SW 1271 (cell line): ENCODE measurements at regions not wholly inside any gene's neighbourhood (a gene's known extent, or its start where the extent isn't known, plus 50 kb on each side); places are given as distances from the start of the nearest gene placed in this dataset.
"Not testable (repeated sequence)": the region's sequence is repeated elsewhere in the genome, so short reads cannot be mapped to it uniquely, and the experiment has no call there.

Experiments
- DNase-seq, 2 experiments: peaks; one replicate each; lab custom pipeline; 2025; lab: John Stamatoyannopoulos, UW

DNA sequence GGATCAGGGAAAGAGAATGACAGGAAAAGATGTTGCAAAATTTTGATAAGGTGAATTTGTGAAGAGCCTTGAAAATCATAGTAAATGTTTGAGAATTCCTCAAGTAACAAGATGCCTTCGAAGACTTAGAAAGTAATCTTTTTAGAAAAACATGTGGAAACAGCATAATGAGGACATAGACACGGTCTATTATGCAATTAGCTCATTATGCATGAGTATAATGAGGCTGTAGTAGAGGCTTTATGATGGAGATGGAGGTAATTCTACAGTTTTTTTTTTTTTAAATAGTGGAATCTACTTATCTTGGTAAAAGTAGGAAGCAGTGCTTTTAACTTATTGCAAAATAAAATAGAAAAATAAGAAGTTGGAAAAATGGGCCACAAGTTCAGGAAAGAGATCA lies 1329.1 kb upstream of the SPRY2 start:
- DNase-seq, result no peak

DNA sequence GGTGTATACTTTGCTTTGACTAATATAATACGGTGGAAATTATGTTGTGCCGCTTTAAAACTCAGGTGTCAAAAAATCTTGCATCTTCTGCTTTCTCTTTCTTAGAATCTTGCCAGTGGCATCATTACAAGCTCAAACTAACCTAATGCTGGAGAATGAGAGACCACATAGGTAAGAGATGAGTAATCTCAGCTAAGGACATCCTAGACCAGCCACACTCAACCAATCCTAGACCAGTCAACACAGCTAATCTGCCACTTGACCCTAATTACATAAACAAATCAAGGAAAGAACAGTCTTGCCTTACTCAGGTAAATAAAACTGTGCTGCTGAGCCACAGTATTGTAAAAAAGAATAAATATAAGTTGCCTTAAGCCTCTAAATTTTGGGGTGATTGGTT lies 1323.9 kb upstream of the SPRY2 start:
- DNase-seq, result no peak

DNA sequence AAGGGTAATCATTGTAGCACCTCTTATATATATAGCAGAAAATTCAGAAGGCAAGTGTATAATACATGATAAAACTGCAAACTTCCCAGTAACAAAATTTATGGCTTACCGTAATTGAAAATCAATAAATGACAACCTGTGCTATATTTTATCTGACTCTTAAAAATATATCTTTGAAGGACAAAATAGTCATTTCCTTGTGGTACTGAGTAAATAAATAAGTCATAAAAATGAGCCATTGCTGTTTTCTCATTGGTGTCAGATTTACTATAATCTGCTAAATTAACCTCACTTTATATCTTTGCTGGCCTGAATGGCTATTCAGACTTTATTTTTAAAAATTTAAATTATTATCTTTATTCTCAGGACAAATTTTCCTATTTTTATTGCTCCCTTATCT lies 1319.1 kb upstream of the SPRY2 start:
- DNase-seq, result no peak

DNA sequence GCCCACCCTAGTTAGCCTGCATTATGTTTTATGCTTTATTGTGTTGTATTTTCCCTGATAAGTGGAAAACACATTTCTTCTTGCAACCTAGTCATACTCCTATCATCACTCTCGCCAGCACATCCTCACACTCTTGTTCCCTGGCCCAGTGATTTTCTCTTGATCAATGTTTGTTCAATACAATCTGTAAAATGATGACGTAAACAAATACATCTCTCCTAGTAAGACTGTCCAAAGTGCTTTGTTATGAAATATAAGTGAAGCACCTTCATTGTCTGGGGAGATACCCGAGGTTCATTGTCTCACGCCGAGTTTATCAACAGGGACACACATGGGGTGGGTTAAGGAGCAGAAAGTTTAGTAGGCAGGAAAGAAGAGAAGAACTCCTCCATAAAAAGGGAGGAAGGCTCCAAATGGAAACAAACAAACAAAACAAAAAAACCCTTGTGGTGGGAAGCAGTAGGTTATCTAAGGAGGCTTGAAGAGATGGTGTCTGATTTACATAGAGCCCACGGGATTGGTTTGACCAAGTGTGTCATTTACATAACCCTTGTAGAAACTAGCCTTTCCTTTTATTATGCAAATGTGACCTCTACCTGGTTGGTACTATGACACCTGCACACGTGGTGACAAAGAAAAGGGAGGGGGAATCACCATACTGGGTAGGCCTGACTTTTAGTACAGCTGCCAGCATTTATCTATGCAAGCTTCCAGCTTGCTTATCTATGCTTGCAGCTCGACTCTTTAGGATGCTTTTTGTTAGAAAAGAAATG lies 1317.9 kb upstream of the SPRY2 start:
- DNase-seq, result no peak

DNA sequence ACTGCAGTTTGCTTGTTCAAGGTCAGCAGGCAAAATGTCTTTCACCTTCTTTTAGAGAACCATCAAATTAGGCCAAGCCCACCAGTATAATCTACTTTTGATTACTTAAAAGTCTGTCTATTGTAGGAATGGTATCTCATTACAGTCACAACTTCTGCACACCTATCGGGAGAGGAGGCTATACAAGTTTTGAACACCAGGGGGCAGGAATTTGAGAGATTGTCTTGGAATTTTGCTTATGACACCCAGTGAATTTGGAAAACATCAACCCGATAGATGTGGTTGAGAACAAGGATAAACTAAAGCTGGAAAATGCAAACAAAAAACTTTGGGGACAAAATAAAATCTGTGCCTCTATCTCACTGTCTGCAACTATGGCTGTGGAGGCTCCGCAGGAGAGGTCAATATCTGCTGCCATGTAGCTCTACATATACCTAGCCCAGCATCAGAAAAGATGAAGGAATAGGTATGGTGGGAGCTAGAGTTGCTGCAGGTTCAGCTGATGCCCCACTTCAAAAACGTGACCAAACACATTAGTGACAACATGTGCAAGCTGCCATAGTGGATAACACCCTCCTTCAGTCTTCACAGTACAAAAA lies 1299.2 kb upstream of the SPRY2 start:
- peak in 1 of 2 experiments; percentile 4 for DNase-seq

DNA sequence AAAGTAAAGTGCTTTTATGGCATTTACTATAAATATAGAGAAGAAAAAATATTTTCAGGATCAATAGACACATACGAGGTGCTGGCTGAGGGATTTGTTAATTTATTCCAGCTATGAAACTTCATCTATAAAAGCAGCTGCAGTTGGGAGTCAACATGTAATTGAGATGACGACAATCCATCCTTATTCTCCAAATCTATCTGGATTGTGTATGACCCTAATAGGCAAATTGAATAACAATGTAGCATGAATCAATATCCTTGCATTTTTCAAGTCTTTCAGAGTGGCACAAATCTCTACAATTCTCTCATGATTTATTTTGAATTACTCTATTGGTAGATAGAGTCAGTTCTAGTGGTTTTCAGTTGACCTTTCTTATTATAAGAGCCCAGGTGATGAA lies 1296.5 kb upstream of the SPRY2 start:
- no peak for DNase-seq

DNA sequence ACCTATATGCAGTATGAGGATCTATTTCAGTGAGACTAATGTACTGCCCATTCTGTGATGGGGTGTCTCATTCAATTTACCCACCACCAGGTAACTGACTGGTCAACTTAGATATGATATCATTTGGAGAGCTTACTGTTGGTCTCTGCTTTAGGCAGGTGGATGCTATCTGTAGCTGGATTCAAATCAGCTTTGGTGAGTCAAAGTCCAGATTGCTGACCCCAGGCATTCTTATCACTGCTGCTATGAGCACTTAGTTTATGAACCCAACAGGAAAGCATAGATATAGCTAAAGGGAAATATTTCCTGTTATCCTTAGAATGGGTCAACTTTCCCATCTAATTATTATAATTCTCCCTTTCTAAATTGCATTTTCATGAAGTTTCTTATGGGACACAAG lies 1295.2 kb upstream of the SPRY2 start:
- no peak for DNase-seq

DNA sequence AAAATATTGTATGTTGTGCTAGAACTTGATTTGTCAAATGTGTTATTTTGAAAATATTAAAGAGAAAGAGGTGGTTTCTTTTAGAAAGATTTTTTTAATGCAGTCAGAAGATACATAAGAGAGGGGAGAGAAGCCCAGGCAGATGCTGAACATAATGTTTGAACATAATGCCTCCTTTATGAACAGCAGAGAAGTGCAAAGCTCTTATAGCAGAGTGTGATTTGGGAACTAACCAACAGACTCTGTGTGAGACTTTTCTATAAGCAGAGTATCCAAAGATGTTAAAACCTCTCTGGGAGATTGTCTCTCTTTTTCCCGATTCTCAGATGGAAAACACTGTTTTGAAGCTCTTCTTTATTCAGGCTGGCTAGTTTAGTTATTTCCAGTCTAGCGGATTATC lies 1274.1 kb upstream of the SPRY2 start:
- no peak for DNase-seq

DNA sequence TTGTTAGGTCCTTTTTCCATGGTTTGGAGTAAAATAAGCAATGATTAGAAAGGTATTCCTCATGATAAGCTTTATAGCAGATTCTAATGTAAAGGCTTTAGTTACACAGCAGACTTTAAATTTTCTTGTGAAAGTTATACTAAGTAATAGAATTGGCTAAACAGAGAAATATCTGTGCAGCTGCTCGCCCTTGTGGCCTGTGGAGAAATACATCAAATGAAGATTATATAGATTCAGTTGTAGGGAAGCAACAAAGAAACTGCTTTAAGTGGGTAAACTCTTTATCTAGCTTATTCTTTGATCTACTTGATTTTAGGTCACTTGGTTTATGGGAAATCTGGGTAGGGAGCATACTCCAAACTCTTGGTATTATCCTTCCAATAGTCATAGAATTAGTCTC lies 1269.7 kb upstream of the SPRY2 start:
- no peak for DNase-seq

DNA sequence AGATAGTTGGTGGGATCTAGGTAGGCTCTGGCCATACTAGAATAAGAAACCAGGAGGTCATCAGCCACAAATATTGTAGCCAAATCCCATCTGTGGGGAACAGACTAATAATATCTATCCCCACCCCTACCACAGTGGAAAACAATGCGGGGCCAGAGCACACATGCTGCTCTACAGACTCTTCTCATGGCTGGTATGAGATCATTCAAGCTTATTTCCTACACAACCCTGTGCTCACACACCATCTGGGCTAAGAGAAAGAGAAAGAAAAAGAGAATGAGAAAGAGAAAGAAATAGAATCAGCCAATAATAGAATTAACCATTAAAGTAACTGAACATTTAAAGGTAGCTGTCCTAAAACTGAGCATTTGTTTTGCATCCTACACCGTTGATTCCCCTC lies 1268.4 kb upstream of the SPRY2 start:
- DNase-seq, result no peak

DNA sequence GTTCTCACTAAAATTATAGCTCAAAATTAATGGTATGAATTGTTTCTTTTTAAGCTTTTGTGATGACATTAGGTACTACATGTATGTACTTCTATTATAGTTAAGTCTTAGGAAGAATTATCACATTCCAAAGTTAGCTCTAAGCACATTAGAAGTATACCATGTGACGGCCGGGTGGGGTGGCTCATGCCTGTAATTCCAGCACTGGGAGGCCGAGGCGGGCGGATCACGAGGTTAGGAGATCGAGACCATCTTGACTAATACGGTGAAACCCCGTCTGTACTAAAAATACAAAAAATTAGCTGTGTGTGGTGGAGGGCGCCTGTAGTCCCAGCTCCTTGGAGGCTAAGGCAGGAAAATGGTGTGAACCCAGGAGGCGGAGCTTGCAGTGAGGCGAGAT lies 1265.1 kb upstream of the SPRY2 start:
- DNase-seq, result no peak

DNA sequence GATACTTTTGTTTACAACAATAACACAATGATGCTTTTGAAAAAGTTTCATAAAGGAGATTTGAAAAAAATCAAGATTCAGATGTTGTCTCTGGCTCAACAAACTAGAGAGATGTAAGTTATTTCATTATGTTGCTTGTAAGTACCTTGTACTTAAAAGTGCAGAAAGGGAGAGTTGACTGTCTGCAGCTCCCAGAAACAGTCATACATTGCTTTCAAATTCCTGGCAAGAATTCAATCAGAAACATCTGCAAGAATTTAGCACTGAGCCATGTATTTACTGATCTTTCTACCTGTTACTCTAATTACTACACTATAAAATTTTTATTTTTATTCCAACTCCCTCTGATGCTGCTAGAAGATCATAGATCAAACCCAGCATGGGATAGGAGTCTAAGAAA lies 1261.3 kb upstream of the SPRY2 start:
- no peak for DNase-seq

DNA sequence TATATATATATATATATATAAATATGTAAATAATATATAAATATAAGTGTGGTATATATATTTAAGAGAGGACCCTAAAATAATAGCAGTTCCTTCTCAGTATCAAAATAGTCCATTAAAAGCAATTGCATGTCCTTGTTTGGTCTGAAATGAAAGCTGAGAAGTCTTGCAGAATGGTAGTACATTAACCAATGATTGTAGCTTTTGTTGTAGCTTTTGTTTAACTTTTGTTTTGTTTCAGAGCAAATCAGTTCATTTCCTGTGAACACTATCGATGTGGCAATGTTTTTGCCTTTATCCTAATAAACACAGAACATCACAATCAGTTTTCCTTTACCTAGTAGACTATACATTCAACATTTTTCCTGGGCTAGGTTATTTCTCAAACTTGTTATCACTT lies 1256.2 kb upstream of the SPRY2 start:
- DNase-seq, result no peak

DNA sequence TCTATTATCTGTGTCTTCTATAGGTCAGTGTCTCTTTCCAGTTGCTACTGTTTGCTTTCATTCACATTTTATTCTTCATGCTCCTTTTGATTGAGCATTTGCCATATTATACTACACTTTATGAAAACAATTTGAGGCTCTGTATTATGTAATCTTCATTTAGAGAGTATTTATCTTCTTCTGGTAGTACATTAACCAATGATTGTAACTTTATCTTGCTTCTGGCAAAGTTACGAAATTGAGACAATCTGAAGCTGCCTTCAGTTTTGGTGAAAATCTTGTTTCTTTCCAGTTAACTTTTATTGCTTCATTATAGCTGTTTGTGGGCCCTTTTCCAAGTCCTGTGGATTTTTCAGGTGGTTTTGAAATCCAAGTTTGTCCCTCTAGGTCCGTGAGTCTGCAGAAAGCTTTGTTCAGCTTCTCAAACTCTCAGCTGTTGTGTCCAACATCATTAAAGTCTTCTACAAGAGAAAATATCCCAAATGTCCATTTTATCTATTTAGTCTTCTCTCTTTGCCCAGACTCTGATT lies 1255.4 kb upstream of the SPRY2 start:
- no peak for DNase-seq

DNA sequence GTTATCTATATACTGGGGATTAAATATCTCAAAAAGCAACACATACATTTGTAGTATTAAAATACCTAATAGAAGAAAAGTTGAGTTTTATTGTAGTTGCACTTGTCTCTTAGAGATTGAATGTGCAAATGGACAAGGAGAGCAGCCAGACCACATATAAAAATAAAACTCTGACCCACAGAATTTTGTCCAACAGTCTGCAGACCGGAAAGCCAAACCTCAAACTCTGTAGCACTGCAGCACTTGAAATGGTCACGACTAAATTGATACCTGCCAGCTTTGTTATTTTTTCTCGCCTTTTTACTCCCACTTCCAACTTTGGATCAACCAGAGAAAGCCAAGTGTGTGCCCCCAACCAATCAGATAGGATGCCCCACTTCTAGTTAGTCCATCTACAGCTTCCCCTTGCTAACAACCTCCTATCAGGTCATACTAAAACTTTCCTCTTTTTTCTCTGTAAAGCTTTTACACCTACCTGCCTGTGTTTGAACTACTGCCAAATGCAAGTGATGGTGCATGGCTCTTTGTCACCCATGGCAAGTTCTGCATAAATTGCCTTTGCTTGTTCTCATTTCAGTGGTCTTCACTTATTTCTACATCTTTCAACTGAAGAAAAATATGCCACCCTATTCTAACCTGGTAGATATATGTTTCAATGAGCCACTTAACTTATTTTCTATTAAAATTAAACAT lies 1250.7 kb upstream of the SPRY2 start:
- no peak for DNase-seq

DNA sequence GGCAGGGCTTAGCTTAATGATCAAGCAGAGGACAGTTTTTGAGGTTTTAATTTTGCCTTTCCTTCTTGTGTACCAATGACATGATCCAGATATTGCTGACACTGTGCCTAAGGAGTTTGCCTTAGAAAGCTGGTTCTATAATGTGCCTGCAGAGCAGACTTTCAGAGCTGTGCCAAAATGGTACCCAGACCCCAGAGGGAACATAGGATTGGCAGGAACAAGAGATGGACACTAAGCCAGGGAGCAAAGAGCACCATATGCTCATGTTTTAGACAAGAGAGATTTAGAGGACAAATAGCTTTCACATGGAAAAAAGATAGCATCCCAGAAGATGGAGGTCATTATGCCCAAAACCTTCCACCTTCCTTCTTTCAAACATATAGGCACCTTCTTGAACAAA lies 1241.5 kb upstream of the SPRY2 start:
- no peak for DNase-seq

DNA sequence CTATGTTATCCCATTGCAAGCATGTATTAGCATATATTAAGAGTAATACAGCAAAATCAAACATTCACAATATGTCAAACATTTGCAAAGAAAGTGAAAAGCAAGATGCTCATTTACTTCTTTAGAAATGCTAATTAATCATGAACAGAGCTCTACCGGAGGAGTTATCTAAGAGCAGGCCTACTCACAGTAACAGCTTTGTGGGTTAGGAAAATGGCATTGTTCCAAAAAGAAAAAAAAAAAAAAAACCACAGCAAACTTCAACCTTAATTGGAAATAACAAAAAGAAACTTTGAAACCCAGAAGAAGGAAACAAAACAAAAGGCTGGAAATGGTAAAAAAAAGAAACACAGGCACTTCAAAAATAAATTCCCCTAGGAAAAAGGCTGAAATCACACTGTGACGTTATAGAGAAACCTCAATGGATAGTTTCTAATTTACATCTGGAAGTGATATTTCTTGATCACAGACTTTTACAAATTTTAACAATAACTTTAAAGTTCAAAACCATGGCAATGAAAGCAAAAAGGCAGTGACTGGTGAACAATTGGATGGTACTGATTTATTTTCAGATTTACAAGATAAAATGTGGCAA lies 1236.8 kb upstream of the SPRY2 start:
- no peak for DNase-seq

DNA sequence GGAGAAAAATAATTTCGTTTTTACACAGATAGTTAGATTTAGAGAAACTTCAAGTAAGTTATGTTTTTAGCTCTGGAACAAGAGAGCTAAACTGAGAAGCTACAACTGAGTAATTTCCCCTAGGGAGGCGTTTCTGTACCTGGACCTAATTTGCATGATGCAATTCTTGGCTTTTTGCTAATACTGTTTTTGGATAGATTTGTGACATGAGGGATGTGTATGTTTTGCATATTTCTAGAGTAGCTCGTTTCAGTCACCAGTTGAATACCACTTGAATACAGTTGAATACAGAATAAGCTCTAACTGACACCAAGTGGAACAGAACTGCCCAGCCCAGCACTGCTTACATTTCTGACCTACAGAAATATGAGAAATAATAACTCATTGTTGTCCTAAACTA lies 1227.9 kb upstream of the SPRY2 start:
- DNase-seq, result no peak

DNA sequence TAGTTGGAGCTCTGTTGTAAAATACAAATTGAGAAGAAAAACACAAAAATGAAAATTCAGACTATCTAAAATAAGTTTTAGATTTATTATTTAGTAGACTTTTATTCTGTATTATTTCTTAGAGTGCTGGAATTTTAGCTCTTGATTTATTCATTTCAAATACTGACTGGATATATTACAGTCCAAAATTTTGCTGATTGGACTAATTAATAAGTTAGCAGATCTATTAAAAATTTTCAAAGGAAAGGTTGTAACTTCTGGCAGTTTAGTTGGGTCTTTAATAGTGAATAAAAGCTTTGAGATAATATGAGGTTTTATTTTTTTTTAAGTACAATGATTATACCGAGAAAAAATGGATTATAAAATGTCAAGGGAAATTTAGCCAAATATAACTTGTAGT lies 1224.9 kb upstream of the SPRY2 start:
- no peak for DNase-seq

DNA sequence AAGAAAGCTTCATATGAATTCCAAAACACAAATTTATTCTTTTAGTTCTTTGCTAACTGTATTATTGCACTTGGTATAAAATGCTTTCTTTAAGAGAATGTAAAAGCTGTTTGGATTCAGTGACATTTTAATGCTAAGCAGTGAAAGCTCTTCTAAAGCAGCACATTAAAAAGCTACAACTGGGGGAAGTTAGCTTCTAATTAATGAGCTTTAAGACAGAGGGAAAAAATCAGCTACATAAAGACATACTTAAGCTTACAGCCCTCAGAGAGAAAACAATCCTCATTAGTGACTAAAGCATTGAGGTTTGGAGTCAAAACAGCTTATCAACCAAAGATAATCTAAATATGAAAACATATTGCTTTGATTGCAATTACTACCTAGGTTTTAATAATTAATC lies 1222.2 kb upstream of the SPRY2 start:
- DNase-seq, result no peak

DNA sequence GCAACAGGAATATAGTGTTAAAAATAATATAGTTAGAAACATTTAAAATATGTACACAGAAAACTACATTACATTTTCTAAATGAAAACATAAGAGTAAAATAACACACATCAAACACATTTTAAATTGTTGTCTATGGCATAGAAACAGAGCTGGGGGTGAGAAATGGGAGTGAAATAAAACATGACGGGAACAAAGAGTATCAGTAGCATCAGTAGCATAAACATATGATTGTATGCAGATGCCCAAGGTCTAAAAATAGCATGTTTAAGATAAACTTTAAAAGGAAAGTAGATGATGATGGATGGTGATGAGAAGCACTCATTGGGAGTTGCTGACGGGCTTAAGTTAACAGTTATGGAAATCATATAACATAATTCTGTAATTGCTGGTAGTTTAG lies 1221.7 kb upstream of the SPRY2 start:
- no peak for DNase-seq

DNA sequence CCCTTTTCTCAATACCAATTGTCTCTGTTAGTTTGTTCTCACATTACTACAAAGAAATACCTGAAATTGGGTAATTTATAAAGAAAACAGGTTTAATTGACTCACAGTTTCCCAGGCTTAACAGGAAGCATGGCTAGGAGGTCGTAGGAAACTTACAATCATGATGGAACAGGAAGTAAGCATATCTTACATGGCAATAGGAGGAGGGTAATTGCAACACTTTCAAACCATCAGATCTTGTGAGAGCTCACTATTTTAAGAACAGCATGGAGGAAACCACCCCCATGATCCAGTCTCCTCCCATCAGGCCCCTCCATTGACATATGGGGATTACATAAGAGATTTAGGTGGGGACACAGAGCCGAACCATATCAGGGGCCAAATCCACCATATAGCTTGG lies 1210.1 kb upstream of the SPRY2 start:
- no peak for DNase-seq

DNA sequence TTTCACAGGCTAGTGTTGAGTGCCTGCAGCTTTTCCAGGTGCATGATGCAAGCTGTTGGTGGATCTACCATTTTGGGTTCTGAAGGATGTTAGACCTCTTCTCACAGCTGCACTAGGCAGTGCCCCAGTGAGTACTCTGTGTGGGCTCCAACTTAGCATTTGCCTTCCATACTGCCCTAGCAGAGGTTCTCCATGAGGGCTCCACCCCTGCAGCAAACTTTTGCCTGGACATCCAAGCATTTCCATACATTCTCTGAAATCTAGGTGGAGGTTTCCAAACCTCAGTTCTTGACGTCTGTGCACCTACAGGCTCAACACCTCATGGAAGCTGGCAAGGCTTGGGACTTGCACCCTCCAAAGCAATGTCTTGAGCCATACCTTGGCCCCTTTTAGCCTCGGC lies 1205.4 kb upstream of the SPRY2 start:
- DNase-seq, result not testable (repeated sequence)
